SK-N-SH (cell line): ENCODE measurements at regions not wholly inside any gene's neighbourhood (a gene's known extent, or its start where the extent isn't known, plus 50 kb on each side); places are given as distances from the start of the nearest gene placed in this dataset.

ENCODE experiments used
- CTCF ChIA-PET: fragments of 300-600, 350-600 bp; formaldehyde crosslinking; extraction: SDS; loops from one replicate; lab custom pipeline; 2021; lab: Yijun Ruan, JAX
- POLR2A ChIA-PET: fragments of 350-600 bp; sonication (Branson Sonifier 250); formaldehyde crosslinking; extraction: SDS; loops from one replicate; lab custom pipeline; 2020; ENCODE audit warnings: antibody characterized with exemption, inconsistent platforms; lab: Yijun Ruan, JAX
- DNase-seq: peaks from one replicate; pipeline ENCODE4 v3.0.0; 2012
- H2AFZ ChIP-seq: fragments of 200-600 bp; sonication (generic); 2 replicates; pipeline ENCODE4 v1.8.1; 2016; ENCODE audit warnings: antibody characterized with exemption, mild to moderate bottlenecking, low read depth
- H3F3A ChIP-seq: fragments of 200-600 bp; sonication (generic); replicated peaks from 2 replicates; pipeline ENCODE3; 2016; ENCODE audit warnings: antibody characterized with exemption, mild to moderate bottlenecking; ENCODE audit not compliant: insufficient read depth
- H3K27ac ChIP-seq, 2 experiments: fragments of 200-500 bp in 1 of 2; fragments of 200-600 bp in 1 of 2; sonication (Bioruptor generic) in 1 of 2; sonication (generic), shearing (Covaris generic) in 1 of 2; 2 replicates each; pipeline versions ENCODE4 v1.5.1 to v1.6.1; 2014 to 2016; ENCODE audit warnings: low read depth in 2 of 2, inconsistent platforms in 1 of 2, low read length in 1 of 2, mild to moderate bottlenecking in 1 of 2, mixed read lengths in 1 of 2
- H3K27me3 ChIP-seq: fragments of 200-600 bp; sonication (generic), shearing (Covaris generic); 2 replicates; pipeline ENCODE4 v1.6.1; 2016; ENCODE audit warnings: mixed run types; ENCODE audit not compliant: insufficient read depth
- H3K36me3 ChIP-seq, 2 experiments: fragments of 200-500 bp in 1 of 2; fragments of 200-600 bp in 1 of 2; sonication (Bioruptor generic) in 1 of 2; sonication (generic) in 1 of 2; replicated peaks in 1 of 2; 2 replicates each; pipeline versions ENCODE3 to v1.5.1; 2014 to 2016; ENCODE audit warnings: low read length in 1 of 2, mild to moderate bottlenecking in 1 of 2; ENCODE audit not compliant: insufficient read depth in 2 of 2, control insufficient read depth in 1 of 2
- H3K4me1 ChIP-seq, 2 experiments: fragments of 200-500 bp in 1 of 2; fragments of 200-600 bp in 1 of 2; sonication (Bioruptor generic) in 1 of 2; sonication (generic), shearing (Covaris generic) in 1 of 2; 2 replicates each; pipeline versions ENCODE4 v1.5.1 to v1.6.1; 2014 to 2016; ENCODE audit warnings: low read depth in 1 of 2, low read length in 1 of 2, mixed run types in 1 of 2; ENCODE audit not compliant: insufficient read depth in 2 of 2, control insufficient read depth in 1 of 2
- H3K4me2 ChIP-seq: fragments of 200-600 bp; sonication (generic), shearing (Covaris generic); 2 replicates; pipeline ENCODE4 v1.6.1; 2017; ENCODE audit warnings: mixed run types
- H3K4me3 ChIP-seq, 2 experiments: fragments of 200-500 bp in 1 of 2; fragments of 200-600 bp in 1 of 2; sonication (Bioruptor generic) in 1 of 2; sonication (generic), shearing (Covaris generic) in 1 of 2; 2 replicates each; pipeline versions ENCODE4 v1.5.1 to v1.8.1; 2014 to 2016; ENCODE audit warnings: low read depth in 2 of 2, inconsistent platforms in 1 of 2, low read length in 1 of 2, mild to moderate bottlenecking in 1 of 2, mixed read lengths in 1 of 2, moderate library complexity in 1 of 2
- H3K79me2 ChIP-seq: fragments of 200-600 bp; sonication (generic); 2 replicates; pipeline ENCODE4 v1.8.1; 2017; ENCODE audit warnings: mild to moderate bottlenecking; ENCODE audit not compliant: insufficient read depth
- H3K9ac ChIP-seq: fragments of 200-600 bp; sonication (generic); 2 replicates; pipeline ENCODE4 v1.6.1; 2017; ENCODE audit warnings: mixed run types
- H3K9me2 ChIP-seq: fragments of 200-600 bp; sonication (generic); 2 replicates; pipeline ENCODE4 v1.6.1; 2017; ENCODE audit warnings: mixed run types
- H3K9me3 ChIP-seq: fragments of 200-600 bp; sonication (generic); 2 replicates; pipeline ENCODE4 v1.6.1; 2017; ENCODE audit warnings: mixed run types, mild to moderate bottlenecking, moderate library complexity
- H4K20me1 ChIP-seq: fragments of 200-600 bp; sonication (generic); 2 replicates; pipeline ENCODE4 v1.6.1; 2017; ENCODE audit warnings: mild to moderate bottlenecking, mixed run types; ENCODE audit not compliant: insufficient read depth
- CHD2 ChIP-seq: fragments of 150-350 bp; IDR thresholded peaks from 2 replicates; pipeline ENCODE4 v1.6.1; 2018; ENCODE audit warnings: low read length; ENCODE audit not compliant: partially characterized antibody
- ELF1 ChIP-seq: IDR thresholded peaks from 2 replicates; pipeline ENCODE4 v1.4.0; 2012
- EP300 ChIP-seq, 2 experiments: IDR thresholded peaks; 2 replicates each; pipeline versions ENCODE4 v1.4.0 to v1.6.1; 2012; ENCODE audit warnings: borderline replicate concordance in 1 of 2, low read depth in 1 of 2, low read length in 1 of 2
- EZH2phosphoT487 ChIP-seq: fragments of 200-600 bp; sonication (generic); IDR thresholded peaks from 2 replicates; pipeline ENCODE4 v1.6.1; 2017; ENCODE audit warnings: low read depth, mixed run types, mild to moderate bottlenecking, antibody characterized with exemption, moderate library complexity, borderline replicate concordance
- FOSL2 ChIP-seq: IDR thresholded peaks from 2 replicates; pipeline ENCODE4 v1.4.0; 2012; ENCODE audit warnings: low read depth, mild to moderate bottlenecking, moderate library complexity, borderline replicate concordance
- FOXM1 ChIP-seq: IDR thresholded peaks from 2 replicates; pipeline ENCODE4 v1.4.0; 2012; ENCODE audit warnings: low read depth, mild to moderate bottlenecking
- GABPA ChIP-seq: IDR thresholded peaks from 2 replicates; pipeline ENCODE4 v1.4.0; 2012; ENCODE audit warnings: low read depth, mild to moderate bottlenecking
- JUND ChIP-seq: IDR thresholded peaks from 2 replicates; pipeline ENCODE4 v1.4.0; 2012
- MXI1 ChIP-seq: IDR thresholded peaks from 2 replicates; pipeline ENCODE4 v1.6.1; 2012; ENCODE audit warnings: mild to moderate bottlenecking, low read depth, low read length, improper control_type of control experiment
- NFIC ChIP-seq: IDR thresholded peaks from 2 replicates; pipeline ENCODE4 v1.4.0; 2012; ENCODE audit warnings: borderline replicate concordance
- NRF1 ChIP-seq: IDR thresholded peaks from 2 replicates; pipeline ENCODE4 v1.6.1; 2012; ENCODE audit warnings: low read depth, mild to moderate bottlenecking, low read length
- RAD21 ChIP-seq: IDR thresholded peaks from 2 replicates; pipeline ENCODE4 v1.6.1; 2012; ENCODE audit warnings: mild to moderate bottlenecking, low read length
- RCOR1 ChIP-seq: fragments of 150-350 bp; IDR thresholded peaks from 2 replicates; pipeline ENCODE4 v1.6.1; 2017; ENCODE audit warnings: antibody characterized with exemption, low read length
- RFX5 ChIP-seq: IDR thresholded peaks from 2 replicates; pipeline ENCODE4 v1.6.1; 2012; ENCODE audit warnings: mild to moderate bottlenecking, improper control_type of control experiment, low read length
- TEAD4 ChIP-seq: IDR thresholded peaks from 2 replicates; pipeline ENCODE4 v1.4.0; 2012; ENCODE audit warnings: mild to moderate bottlenecking, borderline replicate concordance; ENCODE audit not compliant: insufficient read depth
- YY1 ChIP-seq: IDR thresholded peaks from 2 replicates; pipeline ENCODE4 v1.4.0; 2012; ENCODE audit warnings: low read depth, mild to moderate bottlenecking
- WGBS: methylation state at CpG from one replicate; pipeline ENCODE4 v1.1.6; 2017; ENCODE audit warnings: low lambda C conversion rate; 5-methylcytosine and 5-hydroxymethylcytosine counted together
- TF ChIP-seq, protein P1 (sequence below): fragments of 150-350 bp; IDR thresholded peaks from 2 replicates; pipeline ENCODE4 v1.6.1; 2017; ENCODE audit warnings: antibody characterized with exemption, low read length, low read depth, borderline replicate concordance
- TF ChIP-seq, protein P2 (sequence below): IDR thresholded peaks from 2 replicates; pipeline ENCODE4; 2012
- TF ChIP-seq, protein P3 (sequence below): IDR thresholded peaks from 2 replicates; pipeline ENCODE4 v1.4.0; 2012; ENCODE audit warnings: low read depth, borderline replicate concordance

DNA sequence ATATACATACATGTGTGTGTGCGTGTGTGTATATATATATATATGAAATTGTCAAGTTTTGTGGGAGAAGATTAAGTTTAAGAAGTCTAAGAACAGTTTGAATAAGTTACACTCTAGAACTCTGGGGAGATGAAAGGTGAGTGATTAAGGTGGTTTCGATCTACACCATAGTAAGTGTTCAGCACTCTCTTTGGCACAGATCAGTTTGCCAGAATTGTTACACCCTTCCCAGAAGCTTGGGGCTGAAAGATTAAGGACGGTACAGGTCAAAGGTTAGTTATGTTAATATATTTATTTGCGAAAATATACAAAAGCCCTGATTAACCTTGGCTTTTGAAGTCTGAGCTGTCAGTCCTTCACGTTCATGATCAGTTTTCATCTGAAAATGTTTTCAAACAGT is 309.1 kb downstream of the KLF5 start:
- 64% methylated on average over 5 of the region's 5 CpGs for WGBS
- H3K79me2 ChIP-seq: no peaks in the 10 kb centered on the region
- H3K4me2 ChIP-seq: no peak overlapping the region
- H3K36me3 ChIP-seq: no peaks in the 10 kb centered on the region
- no peaks in the 10 kb centered on the region for H3K4me1 ChIP-seq
- no peak overlapping the region for H2AFZ ChIP-seq
- H3K9me2 ChIP-seq: no peaks in the 10 kb centered on the region
- no peak overlapping the region for H3K27ac ChIP-seq
- CTCF ChIA-PET: interaction anchor here (1.4 kb wide), 1 partner anchor 37 kb away, joined by 3 read pairs; no protein-coding TSS in a partner anchor
- no peaks in the 10 kb centered on the region for H3K9me3 ChIP-seq
- no peaks in the 10 kb centered on the region for H3K27me3 ChIP-seq
- H3K9ac ChIP-seq: no peak overlapping the region
- no peak overlapping the region for H3K4me3 ChIP-seq
- POLR2A ChIA-PET: no interaction called here
- TF ChIP-seq YY1 (no peak), FOSL2 (no peak), JUND (no peak), FOXM1 (no peak), RCOR1 (no peak), ELF1 (no peak), CHD2 (no peak), RFX5 (no peak)
- TF ChIP-seq, protein P1, sequence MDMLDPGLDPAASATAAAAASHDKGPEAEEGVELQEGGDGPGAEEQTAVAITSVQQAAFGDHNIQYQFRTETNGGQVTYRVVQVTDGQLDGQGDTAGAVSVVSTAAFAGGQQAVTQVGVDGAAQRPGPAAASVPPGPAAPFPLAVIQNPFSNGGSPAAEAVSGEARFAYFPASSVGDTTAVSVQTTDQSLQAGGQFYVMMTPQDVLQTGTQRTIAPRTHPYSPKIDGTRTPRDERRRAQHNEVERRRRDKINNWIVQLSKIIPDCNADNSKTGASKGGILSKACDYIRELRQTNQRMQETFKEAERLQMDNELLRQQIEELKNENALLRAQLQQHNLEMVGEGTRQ: no peak
- TF ChIP-seq, protein P2, sequence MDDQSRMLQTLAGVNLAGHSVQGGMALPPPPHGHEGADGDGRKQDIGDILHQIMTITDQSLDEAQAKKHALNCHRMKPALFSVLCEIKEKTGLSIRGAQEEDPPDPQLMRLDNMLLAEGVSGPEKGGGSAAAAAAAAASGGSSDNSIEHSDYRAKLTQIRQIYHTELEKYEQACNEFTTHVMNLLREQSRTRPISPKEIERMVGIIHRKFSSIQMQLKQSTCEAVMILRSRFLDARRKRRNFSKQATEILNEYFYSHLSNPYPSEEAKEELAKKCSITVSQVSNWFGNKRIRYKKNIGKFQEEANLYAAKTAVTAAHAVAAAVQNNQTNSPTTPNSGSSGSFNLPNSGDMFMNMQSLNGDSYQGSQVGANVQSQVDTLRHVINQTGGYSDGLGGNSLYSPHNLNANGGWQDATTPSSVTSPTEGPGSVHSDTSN: no peak
- DNase-seq: no peak
- H3F3A ChIP-seq: no peaks in the 10 kb centered on the region
- H4K20me1 ChIP-seq: no peaks in the 10 kb centered on the region

DNA sequence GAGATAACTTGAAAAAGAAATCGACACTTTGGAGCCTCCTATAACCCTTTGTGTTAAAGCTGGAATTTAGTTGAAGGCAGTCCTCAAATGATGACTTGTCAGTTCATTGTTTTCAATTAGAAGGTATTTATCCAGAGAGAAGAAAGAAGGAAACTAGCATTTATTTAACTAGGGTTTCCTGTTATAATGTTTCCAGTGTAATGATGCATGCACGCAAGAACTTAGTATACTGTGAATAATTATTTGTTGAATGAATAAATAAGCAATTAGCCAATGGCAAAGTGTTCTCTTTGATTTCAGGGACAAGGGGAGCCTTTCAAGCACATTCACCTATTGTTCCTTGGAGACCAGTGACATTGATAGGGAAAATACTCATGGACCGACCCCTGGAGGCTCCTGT is 307.4 kb downstream of the KLF5 start:
- 44% methylated on average over 3 of the region's 3 CpGs for WGBS
- Histone ChIP-seq H4K20me1 (no peaks in the 10 kb centered on the region), H2AFZ (no peak overlapping the region), H3K27ac (no peak overlapping the region), H3K79me2 (no peaks in the 10 kb centered on the region), H3K4me2 (no peak overlapping the region), H3K9ac (no peak overlapping the region), H3F3A (no peaks in the 10 kb centered on the region), H3K4me3 (no peak overlapping the region), H3K27me3 (no peaks in the 10 kb centered on the region), H3K9me3 (no peaks in the 10 kb centered on the region), H3K9me2 (no peaks in the 10 kb centered on the region), H3K36me3 (no peaks in the 10 kb centered on the region), H3K4me1 (no peaks in the 10 kb centered on the region)
- ChIA-PET CTCF (no interaction called here), POLR2A (no interaction called here)
- DNase-seq: no peak
- TF ChIP-seq EP300 (IDR thresholded peaks at IDR 0.05; ENCODE audit: borderline replicate concordance in 1 of 2, low read depth in 1 of 2, low read length in 1 of 2) (no peak), TEAD4 (no peak), RFX5 (no peak), NFIC (no peak), NRF1 (no peak), MXI1 (no peak), EZH2phosphoT487 (no peak), RAD21 (no peak), JUND (no peak), GABPA (no peak)
- TF ChIP-seq, protein P3, sequence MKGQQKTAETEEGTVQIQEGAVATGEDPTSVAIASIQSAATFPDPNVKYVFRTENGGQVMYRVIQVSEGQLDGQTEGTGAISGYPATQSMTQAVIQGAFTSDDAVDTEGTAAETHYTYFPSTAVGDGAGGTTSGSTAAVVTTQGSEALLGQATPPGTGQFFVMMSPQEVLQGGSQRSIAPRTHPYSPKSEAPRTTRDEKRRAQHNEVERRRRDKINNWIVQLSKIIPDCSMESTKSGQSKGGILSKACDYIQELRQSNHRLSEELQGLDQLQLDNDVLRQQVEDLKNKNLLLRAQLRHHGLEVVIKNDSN: no peak
- TF ChIP-seq, protein P2: no peak
- TF ChIP-seq, protein P1: no peak
